HG03378 (cell line): ENCODE measurements at regions not wholly inside any gene's neighbourhood (a gene's known extent, or its start where the extent isn't known, plus 50 kb on each side); places are given as distances from the start of the nearest gene placed in this dataset.

ENCODE experiments used
- ATAC-seq: cut with Tn5 transposase; IDR thresholded peaks from one replicate; pipeline ENCODE4 v1.9.1; 2021; ENCODE audit warnings: mild to moderate bottlenecking, moderate library complexity; ENCODE audit not compliant: unreplicated experiment

DNA sequence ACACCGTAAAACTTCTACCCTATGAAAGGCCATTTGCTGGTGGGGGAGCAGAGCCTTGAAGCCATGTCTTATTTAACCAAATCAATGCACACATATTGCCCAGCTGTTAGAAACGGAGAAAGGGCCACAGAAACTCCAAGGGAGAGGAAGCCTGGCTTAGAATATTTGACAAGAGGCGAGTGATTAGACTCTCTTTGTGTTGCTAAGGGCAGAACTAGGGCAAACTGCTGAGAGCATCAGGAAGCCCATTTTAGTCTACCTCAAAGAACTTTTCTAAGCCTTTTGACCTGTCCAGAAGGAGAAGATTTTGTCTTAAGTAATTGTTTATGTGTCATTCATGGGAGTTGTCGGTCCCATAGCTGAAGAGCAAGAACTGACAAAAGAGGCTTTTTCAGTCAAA lies 54.4 kb upstream of the CELF4 start:
- ATAC-seq: no peak

DNA sequence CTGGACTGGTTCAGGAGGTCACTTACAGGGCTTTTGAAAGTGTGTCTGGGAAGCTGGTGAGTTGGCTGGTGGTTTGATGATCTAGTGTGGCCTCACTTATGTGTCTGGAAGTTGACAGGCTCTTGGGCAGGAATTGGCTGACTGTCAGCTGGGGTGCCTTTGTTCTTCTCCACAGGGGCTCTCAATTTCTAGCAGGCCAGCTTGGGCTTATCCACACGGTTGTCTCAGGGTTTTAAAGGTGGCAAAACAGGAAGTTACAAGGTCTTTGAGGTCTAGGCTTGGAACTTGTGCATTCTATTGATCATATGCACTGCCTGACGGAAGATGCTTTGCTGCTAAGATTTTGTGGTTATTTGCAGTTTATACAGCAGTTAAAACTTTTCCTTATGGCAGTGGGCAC lies 52.0 kb upstream of the CELF4 start:
- ATAC-seq: no peak
